ENCODE measurements at regions not wholly inside any gene's neighbourhood (a gene's known extent, or its start where the extent isn't known, plus 50 kb on each side); places are given as distances from the start of the nearest gene placed in this dataset.
"Not testable (repeated sequence)": the region's sequence is repeated elsewhere in the genome, so short reads cannot be mapped to it uniquely, and the experiment has no call there.

DNA sequence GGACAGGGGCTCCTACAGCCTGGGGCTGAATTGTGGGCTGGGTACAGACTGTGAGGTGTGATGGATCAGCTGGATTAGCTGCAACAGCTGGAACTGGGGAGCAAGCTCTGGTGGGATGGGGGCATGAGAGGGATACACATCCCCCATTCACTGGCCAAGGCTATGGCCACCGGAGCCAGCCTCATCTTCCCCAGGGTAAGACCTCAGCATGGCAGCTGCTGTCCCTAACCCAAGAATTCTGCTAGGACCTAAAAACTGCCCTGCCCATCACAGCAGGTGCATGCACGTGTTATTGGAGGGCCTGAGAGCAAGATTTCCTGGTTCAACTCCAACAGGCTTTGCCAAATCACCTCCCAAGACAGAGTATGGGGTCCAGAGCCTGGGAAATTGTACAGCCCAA is 258.6 kb upstream of the AGTR2 start:
- DNase-seq (ENCODE audit: low spot score), result no peak

DNA sequence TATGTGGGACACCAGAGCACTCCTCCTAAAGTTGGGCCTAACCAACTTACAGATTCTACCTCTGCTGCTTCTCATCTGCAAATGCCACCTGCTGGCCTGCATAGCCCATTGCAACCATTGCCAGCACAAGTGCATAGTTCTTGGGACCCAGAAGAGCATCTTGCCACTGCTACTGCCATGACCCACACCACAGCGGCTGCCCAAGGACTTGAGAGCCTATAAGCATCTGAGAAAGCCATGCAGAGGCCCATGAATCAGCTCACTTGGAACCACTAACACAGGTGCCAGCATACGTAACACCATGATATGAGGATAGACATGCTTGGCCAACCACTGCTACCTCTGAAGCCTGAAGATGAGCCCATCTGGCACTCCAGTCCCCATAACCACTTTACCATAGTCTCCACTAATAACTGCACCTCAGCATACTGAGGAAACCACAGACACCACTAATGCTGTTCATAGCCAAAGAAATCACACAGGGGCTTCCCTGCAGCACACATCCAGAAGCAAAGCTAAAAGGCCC is 258.1 kb upstream of the AGTR2 start:
- DNase-seq (ENCODE audit: low spot score), result no peak

DNA sequence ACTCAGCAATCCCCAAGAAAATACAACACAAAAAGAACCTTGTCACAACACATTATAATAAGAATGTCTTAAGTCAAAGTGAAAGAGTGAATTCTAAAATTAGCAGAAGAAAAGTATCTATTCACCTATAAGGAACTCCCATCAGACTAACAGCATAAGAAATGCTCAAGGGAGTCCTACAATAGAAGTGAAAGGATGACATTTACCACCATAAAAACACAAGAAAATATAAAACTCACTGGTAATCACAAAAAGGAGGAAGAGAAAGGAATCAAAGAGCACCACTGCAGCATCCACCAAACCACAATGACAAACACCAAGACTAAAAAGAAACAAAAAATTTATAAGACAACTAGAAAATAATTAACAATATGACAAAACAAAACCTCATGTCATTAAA is 257.0 kb upstream of the AGTR2 start:
- DNase-seq (ENCODE audit: low spot score), result no peak

DNA sequence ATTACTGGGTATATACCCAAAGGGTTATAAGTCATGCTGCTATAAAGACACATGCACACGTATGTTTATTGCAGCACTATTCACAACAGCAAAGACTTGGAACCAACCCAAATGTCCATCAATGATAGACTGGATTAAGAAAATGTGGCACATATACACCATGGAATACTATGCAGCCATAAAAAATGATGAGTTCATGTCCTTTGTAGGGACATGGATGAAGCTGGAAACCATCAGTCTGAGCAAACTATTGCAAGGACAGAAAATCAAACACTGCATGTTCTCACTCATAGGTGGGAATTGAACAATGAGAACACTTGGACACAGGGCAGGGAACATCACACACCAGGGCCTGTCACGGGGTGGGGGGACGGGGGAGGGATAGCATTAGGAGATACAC is 254.9 kb upstream of the AGTR2 start:
- DNase-seq (ENCODE audit: low spot score), result not testable (repeated sequence)

DNA sequence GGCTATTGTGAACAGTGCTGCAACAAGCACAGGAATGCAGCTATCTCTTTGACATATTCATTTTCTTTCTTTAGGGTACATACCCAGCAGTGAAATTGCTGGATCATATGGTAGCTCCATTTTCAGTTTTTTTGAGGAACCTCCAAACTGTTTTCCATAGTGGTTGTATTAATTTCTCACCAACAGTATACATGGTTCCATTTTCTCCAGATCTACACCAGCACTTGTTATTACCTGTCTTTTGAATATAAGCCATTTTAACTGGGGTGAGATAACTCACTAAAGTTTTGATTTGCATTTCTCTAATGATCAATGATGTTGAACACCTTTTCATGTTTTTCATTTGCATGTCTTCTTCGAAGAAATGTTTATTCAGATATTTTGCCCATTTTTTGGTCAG is 241.1 kb upstream of the AGTR2 start:
- DNase-seq (ENCODE audit: low spot score), result no peak

DNA sequence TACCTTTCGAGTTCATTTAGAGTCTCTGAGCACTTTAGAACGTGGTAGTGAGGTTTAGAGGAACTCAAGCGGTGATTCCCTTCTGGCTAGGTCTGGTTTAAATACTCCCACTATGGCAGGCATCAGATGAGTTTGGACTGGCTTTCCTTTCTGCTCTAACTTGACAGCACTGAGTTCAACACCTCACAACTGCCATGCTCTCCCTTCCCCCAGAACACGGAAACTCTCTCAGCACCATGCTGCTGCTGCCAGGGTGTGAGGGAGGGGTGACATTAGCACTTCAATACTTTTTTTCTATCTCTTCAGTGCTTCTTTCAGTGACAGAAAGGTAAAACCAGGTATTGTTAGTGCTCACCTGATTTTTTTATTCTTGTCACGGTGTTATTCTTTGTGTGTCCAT is 234.5 kb upstream of the AGTR2 start:
- DNase-seq (ENCODE audit: low spot score), result no peak

DNA sequence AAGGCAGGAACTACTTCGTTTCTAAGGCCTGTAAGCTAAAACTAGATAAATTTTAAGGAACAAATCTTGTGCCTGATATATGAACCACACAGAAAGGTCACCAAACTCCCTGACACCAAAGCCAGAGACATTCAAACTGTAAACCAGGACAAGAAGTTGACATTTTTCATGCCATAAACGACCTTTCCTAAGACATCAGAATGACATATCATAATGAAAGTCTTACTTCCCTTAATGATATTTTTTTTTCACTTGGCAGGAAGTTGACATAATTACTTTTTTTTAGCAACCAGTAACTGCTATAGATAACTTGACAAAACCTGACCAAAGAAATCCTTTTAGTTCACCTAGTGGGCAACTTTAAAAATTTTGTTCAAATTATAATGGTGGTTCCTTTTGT is 231.5 kb upstream of the AGTR2 start:
- no peak for DNase-seq (ENCODE audit: low spot score)

DNA sequence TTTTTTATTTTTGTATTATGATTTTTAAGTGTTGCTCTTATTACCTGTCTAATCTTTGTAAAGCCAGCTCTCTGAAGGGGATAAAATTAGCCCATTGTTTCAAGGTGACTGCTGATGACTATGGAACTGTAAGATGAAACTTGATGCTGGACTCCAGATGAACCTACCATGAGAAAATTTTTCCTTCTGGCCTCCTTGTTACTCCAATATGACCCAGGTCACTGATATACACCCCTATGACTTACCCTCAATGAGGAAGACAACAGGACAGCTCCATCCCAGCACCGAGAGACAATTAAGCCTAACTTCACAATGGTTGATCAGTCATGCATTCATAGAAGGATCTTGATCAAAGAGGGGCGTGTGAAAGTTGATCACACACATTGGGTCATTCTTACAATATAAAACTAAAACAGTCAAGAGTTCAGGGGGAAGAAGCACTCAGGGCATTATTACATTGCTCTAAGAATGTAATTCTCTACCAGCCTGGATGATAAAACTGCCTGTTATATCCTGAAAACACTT is 230.8 kb upstream of the AGTR2 start:
- no peak for DNase-seq (ENCODE audit: low spot score)

DNA sequence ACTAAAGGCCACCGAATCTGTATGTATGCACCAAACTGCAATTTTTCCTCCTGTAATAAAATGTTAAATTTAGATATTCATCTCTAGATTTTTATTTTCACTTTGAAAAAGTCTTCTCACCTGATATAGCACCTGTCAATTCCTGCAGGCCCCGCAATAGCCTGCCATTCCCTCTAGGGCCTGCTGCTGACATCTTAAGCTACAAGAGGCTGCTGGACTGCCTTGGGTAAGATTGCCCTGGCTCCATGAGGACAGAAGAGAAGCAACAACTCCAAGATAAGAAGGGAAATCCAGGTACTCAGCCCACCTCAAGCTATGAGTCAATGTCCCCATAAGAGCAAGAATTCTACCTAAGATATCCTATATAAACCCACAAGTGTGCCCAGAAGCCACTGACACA is 230.2 kb upstream of the AGTR2 start:
- no peak for DNase-seq (ENCODE audit: low spot score)

DNA sequence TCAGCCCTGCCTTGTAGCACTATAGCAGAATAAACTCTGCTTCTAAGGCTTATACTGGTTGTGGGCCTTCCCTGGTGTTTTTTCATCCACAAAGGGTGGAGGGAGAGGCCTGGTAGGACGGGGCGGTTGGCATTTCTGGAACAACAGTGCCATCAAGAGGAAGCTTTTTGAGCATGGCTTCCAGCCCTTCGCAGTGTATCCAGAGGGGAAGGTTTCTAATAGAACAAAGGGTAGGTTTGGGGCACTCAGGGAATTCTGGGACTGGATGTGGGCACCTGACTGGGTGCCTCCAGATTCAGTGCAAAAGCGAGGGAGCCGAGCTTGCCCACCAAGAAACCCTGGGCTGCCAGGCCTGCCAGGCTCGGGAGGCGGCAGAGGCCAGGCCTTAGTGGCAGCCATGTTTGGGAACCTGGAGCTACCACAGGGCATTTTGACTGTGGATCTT is 229.6 kb upstream of the AGTR2 start:
- no peak for DNase-seq (ENCODE audit: low spot score)

DNA sequence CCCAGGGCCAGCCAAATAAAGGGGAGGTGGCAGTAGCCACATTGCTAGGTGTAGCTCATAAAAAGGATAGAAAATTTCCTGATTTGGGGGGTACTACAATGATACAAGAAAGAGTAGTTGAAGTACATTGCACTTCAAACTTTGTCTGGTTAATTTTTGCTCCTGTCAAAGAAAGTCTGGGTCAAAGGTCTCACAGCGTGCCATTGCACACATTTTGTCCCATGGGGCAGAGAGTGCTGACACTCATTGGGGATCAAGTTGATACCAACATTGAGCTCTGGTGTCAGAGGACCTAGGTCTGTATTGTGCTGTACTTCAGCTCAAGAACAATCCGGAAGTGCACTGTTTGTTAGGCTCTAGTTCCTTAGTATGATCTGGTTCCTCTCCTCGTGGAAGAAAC is 229.2 kb upstream of the AGTR2 start:
- DNase-seq (ENCODE audit: low spot score), result no peak

DNA sequence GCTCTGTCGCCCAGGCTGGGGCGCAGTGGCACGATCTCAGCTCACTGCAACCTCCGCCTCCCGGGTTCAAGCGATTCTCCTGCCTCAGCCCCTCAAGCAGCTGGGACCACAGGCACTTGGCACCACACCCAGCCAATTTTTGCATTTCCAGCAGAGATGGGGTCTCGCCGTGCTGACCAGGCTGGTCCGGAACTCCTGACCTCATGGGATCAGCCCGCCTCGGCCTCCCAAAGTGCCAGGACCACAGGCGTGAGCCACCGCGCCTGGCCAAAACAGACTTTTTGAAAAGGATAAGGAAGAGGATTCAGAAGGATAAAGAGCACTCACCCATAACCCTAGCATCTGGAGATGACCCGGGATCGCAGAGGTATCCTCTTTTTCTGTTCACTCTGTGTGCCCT is 224.5 kb upstream of the AGTR2 start:
- DNase-seq (ENCODE audit: low spot score), result no peak

DNA sequence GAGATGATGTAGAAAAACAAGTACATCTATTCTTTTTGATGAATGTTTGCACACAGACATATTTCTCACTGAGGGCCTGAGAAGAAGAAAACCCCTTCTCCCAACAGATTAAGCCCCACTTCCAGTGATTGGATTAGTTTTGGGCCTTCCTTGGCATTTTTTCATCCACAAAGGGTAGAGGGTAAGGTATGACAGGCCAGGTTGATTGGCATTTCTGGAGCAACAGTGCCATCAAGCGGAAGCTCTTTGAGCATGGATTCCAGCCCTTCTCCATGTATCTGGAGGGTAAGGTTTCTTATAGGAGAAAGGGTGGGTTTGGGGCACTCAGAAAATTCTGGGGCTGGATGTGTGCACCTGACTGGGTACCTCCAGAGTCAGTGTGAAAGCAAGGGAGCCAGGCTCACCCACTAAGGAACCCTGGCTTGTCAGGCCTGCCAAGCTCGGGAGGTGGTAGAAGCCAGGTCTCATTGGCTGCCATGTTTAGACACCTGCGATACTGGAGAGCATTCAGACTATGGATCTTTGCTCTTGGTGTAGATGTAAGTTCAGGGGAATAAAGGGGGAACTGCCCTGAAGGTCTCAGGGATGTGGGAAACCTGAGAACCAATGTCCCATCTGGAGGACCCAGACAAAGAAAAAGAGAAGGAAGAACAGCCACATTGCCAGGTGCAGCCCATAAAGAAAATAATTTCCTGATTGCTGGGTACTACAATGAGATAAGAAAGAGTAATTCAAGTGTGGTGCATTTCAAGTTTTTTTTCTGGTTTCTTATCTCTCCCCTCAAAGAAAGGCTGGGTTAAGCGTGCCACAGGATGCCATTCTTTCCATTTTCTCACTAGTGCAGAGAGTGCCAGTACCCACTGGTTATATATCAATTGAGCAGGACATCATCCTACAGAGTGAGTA is 222.3 kb upstream of the AGTR2 start:
- DNase-seq (ENCODE audit: low spot score), result no peak

DNA sequence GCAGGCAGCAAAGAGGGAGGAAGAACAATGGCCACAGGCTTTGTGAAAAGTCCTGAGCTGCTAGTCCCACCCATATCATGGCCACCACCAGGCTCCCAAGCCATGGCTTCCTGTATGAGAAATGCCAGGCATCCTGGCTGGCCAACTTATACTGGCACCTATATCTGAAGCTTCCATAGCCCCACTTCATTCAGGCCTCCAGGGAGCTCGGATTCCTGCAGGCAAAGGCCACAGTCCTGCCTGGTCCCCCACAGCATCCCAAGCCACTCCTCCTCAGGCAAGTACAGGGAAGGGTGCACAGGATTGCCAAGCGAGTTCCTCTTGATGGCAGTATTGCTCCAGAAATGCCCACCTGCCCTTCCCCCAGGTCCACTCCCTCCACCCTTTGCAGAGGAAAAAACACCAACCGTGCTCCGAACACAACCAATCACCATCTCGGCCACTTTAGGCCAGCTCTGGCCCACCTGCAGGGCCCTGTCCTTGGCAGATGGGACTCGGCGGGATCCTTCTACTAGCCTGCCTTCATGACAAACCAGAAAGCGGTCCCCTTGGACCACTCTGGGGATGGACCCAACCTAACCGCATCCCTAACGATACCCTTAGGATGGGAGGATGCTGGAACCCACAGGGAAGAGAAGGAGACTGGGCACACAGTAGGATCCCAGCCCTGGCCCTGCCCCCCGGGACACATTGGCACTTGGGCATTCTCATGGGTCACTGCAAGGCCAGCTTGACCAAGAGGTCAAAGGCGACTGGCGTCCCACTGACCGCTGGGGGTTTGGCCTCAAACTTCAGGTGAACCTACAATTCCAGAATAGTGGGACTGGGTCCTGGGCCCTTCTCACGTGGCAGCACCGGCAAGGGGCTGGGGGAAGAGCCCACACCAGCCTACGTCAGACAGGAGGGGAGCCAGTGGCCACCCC is 220.4 kb upstream of the AGTR2 start:
- no peak for DNase-seq (ENCODE audit: low spot score)

DNA sequence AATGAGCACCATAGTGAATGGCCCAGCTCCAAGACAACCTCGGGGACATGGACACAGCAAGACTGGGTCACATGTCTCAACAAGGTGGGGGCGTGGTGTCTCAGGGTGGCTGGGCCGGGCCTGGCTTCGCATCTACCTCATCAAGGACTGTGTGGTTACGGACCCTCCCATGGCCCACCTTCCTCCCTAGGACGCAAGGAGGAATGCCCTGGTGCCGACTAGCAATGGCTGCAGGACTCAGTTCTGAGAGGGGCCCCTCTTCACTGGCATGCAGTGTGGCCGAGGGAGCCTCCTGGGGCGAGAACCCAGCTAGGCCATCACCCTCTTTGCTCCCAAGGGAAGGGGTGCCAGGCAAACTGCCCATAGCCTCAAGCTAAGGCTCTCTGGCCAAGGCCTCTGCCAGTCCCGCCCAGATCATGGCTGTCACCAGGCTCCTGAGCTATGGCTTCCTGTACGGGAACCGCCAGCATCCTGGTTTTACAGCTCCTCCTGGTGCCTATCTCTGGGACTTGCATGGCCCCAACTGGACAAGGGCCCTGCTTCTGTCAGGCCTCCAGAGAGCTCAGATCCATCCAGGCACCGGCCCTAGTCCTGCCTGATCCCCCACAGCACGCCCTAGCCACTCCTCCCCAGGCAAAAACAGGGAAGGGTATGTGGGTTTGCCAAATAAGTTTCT is 218.0 kb upstream of the AGTR2 start:
- DNase-seq (ENCODE audit: low spot score), result no peak

DNA sequence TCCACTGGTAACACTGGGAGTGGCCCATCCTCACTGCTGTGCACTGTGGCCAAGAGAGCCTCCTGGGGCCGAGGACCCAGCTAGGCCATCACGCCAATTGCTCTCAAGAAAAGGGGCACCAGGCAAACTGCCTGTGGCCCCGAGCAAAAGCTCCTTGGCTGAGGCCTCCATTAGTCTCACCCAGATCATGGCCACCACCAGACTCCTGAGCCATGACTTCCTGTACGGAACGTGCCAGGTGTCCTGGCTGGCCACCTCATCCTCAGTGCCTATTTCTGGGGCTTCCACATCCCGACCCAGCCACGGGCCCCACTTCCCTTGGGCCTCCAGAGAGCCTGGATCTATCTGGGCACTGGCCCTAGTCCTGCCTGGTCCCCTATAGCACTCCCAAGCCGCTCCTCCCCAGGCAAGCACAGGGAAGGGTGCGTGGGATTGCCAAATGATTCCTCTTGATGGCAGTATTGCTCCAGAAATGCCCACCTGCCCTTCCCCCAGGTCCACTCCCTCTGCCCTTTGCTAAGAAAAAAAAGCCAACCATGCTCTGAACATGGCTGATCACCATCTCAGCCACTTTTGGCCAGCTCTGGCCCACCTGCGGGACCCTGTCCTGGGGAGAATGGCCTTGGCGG is 212.6 kb upstream of the AGTR2 start:
- no peak for DNase-seq (ENCODE audit: low spot score)

DNA sequence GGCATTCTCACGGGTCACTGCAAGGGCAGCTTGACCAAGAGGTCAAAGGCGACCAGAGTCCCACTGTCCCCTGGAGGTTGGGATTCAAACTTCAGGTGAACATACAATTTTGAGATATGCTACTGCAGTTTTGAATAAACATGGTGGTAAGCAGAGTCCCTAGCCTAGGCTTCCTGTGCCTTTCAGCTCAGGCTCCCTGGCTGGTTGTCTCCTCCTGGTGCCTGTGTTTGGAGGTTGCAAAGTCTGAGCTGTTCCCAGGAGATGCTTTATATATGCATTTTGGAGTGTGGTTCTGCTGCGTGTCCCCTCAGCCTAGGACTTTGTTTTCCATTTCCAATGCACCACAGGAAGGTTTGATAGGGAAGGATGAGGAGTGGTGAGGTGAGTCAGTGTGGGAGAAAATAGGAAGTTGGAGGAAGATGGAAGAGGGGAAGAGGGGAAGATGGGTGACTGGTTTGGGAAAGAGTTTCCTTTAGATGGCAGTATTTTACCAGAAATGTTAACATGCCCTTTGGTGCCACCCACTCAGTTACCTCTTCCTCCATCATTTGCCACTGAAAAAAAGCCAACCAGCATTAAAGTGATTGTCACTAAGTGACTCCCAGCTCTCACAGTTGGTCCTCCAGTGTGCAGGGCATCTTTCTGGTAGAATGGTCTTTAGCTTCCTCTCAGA is 211.7 kb upstream of the AGTR2 start:
- no peak for DNase-seq (ENCODE audit: low spot score)

DNA sequence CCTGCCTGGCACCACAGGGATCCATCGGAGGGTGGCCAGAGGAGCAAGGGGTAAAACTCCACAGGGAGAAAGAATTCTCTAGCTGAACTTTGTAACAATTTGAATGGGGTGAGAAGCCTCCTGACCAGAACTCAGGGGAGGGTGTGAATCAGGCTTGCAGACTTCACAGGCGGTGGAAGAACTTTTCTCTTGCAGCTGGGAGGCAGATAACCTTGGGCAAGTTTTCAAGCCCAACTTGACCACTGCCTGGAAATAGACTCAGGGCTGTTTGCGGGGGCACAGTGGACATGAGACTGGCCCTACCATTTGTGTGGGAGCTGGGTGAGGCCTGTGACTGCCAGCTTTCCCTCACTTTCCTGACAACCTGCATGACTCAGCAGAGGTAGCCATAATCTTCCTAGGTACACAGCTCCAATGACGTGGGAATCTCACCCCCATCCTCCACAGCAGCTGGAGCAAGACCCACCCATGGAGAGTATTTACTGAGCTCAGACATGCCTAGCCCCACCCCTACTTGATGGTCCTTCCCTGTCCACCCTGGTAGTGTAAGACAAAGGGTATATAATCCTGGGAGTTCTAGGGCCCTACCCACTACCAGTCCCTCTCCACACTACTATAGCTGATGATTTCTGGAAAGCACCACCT is 210.0 kb upstream of the AGTR2 start:
- DNase-seq (ENCODE audit: low spot score), result no peak

DNA sequence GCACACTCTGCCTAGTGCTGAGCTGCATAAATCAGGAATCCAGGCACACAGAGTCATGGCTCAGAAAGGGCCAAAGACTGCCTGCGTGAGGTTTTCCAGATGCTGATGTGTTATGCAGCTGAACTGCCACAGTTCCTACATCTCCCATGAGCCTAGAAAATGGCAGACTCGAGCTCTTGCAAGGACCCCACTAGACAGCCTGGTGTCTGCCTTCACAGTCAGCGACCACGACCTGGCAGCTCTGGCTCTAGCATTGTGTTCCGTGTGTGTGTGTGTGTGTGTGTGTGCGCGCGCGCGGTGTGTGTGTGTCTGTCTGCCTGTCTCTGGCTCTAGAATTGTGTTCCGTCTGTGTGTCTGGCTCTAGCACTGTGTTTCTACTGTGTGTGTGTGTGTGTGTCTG is 203.6 kb upstream of the AGTR2 start:
- DNase-seq (ENCODE audit: low spot score), result no peak
